Stimulated activated CD8-positive, alpha-beta memory T cell treated with anti-CD3 and anti-CD28 coated beads, Interleukin-15, amount 100 ng/mL, for 48 hours (primary cell): ENCODE measurements at regions not wholly inside any gene's neighbourhood (a gene's known extent, or its start where the extent isn't known, plus 50 kb on each side); places are given as distances from the start of the nearest gene placed in this dataset.
A peak's percentile ranks its signal among the peaks of the same experiment; 100 is the strongest.
"Not testable (repeated sequence)": the region's sequence is repeated elsewhere in the genome, so short reads cannot be mapped to it uniquely, and the experiment has no call there.

Experiments
- DNase-seq, 2 donors: peaks; one replicate each; pipeline ENCODE4 v3.0.0-alpha.2; 2020; ENCODE audit warnings: low read depth in 2 of 2

DNA sequence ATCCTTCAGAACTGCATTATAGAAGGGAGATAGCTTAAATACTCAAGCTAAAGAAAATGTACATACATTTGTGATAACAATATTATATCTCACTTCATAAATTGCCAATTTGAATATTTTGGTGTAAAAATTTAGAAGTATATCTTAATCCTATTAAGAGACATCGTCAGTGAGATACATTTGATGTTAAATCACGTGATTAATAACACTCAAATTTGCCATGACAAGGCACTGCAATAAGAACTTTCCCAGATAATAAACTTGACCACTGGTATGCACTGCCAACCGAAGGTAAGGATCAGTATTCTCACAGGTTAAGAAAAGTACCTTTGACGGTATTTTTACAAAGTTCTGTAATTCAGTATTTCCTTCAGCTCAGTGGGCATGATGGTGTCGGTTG, 764.7 kb upstream of the FRG1 start:
- DNase-seq: no peak

DNA sequence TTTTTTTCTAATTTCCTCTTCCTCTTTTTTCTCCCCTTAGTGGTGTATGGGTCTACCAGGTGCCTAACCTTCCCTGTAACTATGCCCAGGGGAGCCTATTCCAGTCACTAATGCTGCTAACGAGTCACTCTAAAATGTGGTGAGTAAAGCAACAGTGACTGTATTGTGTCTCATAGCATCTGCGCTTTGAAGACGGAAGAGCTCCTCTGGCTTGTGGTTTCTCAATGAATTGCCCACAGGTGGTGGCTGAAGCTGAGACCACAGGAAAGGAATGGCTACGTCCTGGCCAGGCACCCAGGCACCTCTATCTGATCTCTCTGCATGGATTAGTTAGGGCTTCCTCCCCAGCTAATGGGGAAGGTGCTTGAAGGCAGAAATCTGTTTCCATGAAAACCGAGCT, 763.5 kb upstream of the FRG1 start:
- DNase-seq: no peak

DNA sequence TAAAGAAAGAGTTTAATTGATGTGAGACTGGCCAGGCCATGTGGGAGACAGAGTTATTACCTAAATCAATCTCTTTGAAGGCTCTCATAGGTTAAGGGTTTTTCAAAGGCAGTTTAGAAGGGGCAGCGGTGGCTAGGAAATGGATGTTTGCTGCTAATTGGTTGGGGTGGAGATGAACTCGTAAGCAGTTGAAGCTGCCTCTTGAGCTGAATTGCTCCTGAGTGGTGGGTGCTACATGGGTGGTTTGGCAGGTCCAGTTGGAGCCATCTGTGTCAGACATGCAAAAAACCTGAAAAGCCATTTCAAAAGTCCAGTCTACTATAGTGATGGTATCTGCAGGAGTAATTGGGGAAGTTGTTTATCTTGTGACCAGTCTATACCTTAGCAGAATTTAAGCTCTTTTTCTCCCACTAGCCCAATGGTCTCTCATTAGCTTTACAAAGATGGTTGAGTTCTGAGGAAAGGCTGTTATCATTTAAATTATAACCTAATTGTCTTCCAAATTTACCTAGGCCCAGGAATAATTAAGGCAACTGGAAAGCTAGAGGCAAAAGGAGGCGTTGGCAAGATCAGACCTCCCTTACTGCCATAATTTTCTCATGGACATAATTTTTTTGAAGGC, 762.4 kb upstream of the FRG1 start:
- no peak for DNase-seq

DNA sequence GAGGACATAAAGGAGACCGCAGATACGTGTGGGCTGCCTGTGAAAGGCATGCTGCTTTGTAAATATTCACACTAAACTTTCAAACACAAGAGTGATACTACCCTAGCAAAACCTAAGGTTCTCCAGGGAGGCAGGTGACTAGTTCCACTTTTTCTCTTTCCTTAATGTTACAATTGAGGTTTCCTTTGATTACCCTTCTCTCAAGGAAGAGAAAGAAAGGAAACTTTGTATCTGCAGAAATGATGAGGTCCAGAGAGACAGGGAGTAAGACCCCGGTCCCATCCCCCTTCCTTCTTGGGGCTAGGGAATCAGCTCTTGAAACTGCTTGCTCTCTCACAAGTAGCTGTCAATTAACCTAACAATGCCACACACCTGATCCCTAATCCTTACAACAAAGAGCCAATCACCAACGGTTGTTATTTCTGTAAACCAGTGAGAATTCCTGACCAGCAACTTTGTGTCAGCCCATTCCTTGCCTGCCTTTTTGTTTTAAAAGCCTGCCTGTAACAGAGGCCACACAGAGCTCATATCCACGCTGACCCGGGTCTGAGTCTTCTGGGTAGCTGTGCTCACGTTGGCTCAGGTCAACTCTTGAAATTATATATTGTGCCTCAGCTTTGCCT, 754.8 kb upstream of the FRG1 start:
- no peak for DNase-seq

DNA sequence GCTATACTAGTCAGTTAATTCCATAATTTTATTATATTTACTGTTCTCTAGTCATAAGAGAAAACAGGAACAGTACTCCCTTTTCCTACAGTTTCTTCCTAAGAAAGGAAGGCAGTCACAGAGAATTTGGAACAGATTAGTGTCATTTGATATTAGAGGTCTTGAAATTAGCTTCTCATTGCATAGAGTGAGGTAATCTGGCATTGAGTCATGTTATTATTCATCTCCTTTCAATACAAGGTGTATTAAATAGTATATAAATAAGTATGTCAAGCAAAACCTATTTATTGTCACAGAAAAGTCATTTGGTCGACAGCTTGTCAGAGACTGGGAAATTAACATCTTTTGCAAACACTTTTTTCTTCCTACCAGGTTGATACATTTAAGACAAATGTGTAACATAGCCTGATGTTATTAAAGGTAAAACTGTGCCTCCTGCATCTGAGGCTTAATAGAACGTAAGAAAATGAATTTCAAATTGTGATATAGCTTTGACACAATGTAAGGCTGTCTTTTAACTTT, 753.1 kb upstream of the FRG1 start:
- DNase-seq: no peak

DNA sequence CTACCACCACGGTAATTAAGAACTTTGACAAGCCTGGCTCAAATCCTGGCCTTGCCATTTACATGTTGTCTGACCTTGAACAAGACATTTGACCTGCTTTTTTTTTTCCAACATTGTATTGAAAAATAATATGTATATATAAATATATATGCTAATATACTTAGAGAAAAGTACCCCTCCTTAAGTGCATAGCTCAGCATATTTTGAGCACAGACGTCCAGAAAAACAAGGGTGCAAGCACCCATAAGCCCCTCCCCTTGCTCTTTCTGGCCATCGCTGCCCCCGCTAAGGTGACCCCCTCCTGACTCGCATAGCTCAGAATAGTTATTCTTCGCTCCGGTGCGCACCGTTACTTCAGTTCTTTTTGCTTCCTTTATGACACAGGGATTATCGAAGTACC, 742.0 kb upstream of the FRG1 start:
- no peak for DNase-seq

DNA sequence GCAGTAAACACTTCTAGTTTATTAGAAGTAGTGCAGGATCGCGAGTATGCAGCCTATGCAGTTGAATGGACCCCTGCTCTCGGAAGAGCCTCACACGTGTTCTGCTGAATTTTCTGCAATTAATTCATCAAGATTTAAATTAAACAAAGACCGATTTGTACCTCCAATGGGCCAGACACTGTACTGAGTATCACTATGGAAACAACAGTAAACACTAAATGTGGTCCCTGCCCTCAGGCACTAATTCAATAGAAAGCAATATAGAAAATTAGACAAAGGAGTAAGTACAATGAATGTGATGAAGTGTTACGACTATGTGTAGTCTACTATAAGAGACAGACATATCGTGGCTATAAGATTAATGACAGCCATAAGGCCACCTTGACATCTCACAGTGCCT, 740.3 kb upstream of the FRG1 start:
- DNase-seq: no peak

DNA sequence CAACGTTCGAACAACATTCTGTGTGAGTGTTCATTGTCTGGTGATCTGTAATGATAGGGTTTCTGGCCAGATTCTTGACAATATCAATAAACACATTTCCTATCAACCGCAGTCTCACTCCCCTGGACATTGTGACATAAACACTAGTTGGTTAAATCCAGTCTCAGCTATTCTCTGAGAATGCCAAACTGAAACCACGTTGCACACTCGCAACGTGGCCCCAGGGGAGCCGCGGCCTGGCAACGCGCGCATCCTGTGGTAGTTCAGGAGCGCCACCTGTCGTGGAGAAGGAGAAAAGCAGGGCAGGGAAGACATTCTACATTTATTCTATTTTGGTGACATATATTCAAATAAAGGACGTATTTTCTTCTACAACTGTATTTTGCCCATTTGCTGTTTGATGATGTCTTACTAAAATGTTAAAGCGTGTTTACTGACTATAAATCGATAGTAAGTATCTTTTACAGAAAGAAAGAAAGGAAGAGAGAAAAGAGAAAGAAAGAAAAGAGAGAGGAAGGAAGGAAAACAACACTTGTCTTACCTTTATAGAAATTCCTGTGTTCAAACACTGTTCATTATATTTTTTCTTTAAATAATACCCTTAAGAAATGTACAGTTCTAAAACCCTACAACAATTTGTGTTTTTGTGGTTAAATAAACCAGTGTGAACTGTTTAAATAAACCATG, 738.3 kb upstream of the FRG1 start:
- DNase-seq: peak in 1 of 2 donors; percentile 3

DNA sequence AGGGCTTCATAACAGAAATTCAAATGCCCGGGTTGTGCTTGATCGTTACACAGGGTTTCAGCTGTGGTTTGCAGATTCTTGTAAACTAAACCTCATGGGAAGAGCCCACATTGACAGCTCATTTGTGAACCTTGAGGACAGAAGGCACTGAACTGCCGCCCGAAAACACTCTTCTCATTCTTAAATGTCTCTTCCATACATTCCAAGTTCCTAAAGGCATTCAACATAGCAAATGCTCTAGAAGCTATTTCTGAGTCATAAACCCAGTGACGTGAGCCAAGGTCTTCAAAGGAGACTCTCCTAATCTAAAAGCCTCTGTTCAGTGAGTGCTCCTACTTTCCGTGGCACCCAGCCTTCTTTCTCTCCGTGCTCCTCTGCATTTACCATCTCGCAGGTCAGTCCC, 737.8 kb upstream of the FRG1 start:
- DNase-seq: no peak

DNA sequence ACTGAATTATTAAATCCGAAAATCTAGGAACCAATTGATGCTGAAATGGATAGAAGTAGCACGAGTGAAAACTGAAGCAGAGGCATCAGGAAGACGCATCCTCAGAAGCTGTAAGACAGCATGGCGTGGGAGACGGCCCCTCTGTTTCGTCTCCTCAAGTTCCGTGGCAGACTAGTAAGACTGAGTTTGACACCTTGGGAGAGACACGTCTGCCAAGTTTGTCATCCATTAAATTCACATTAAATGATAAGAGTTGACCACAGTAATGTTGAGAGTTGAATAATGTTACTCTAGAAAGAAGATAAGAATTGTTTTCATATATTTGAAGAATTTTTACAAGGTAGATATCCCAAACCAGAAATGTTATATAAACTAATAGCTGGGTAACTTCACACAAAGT, 736.1 kb upstream of the FRG1 start:
- DNase-seq: no peak

DNA sequence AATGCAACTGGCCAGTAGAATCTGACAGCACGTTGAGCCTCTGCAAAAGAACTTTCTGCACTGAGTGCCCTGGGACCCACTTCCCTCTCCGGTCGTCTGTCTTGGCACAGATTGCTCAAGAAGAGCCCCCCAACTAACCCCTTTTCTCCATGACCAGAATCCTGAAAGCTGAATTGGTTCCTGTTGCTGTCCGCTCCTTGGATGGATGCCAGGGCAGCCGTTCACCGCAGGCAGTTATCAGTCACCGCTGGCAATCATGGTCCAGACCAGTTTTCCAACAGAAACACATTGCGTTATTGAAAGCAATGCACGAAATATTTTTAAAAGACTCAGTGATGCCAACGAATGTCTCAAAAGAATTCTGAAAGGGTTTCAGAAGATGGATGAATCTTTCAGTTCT, 733.7 kb upstream of the FRG1 start:
- no peak for DNase-seq

DNA sequence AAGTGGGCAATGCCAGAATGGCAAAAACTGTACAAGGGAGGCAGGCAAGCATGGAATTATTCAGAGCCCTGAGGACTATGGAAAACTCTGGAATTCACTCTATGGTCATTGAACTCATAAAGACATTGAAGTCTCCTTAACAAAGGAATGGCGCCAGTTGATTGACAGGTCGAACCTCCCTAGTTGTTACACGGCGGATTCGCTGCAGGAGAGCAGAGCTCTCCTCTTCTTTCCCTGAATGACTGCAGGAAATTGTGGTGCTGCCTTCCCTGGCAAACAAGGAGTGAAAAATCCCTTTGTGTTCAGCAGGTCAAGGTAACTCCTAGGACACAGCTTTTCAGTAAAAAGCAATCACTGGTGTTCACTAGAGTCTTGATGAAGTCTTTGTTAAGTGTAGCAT, 732.8 kb upstream of the FRG1 start:
- DNase-seq: no peak

DNA sequence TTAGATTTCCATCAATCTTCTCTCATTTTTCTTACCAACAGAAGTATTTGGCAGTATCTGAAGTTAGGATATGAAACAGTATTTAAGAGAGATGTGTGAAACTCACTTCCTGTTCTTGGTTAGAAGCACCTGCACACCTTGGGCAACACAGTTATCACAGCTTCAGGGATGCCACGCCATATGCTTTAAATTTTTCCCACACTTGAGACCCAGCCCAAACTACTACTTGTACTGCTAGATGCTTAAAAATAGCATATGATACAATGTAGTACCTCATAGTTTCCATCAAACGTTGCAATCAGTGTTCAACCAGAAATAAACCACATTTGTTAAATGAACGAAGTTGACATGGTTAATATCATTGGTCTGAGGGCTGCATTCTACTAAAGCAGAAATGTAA, 725.1 kb upstream of the FRG1 start:
- no peak for DNase-seq

DNA sequence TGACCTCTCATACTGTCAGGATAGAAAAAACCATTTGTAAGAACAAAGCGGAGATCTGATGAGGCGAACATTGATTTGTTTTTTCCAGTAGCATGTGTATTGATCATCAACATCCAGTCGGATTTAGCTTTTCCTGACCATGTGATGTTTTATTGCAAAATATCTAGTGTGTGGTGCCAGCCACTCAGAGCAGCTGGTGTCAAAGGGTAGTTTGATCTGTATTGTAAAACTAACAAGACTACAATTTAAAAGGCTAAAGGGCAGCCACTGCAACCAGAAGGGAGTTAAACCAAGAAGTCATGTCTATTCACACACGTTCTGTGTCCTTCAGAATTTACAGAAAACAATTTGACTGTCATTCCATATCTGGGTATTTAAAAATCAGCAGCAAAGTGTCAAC, 719.0 kb upstream of the FRG1 start:
- DNase-seq: no peak

DNA sequence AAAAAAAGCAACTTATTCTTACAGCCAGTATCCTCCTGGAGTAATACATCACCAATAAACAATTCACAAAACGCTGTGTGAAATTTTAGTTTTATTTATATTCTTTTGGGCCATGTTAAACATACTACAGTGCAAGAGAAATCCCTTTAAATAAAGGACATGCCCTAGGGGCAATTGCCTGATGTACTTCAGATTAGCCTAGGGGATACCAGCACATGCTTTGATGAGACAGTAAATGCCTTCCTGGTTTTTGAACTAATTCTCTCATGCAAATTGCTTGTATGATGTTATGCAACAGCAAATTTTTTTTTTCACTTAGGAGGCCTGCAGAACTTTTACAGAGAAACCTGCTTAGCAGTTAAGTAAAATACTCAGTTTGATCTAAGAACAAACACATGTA, 711.9 kb upstream of the FRG1 start:
- DNase-seq: no peak

DNA sequence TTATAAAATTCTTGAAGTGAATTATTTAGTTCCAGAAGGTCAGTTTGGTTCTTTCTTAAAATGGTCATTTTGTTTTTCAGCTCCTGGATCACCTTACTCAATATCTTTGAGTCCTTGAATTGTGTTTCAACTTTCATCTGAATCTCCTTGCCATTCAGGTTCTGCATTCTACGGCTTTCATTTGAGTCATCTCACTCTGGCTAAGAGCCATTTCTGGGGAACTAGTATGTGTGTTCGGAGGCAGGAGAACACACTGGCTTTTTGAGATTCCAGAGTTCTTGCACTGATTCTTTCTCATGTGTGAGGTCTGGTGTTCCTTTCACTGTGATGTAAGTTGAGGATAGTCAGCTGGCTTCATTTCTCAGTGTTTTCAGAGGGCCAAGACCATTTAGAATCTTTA, 708.4 kb upstream of the FRG1 start:
- DNase-seq: no peak

DNA sequence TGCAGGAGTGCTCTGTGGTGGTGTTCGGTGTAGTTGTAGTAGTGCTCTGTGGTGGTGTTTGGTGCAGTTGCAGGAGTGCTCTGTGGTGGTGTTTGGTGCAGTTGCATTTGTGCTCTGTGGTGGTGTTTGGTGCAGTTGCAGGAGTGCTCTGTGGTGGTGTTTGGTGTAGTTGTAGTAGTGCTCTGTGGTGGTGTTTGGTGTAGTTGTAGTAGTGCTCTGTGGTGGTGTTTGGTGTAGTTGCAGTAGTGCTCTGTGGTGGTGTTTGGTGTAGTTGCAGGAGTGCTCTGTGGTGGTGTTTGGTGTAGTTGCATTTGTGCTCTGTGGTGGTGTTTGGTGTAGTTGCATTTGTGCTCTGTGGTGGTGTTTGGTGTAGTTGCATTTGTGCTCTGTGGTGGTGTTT, 706.9 kb upstream of the FRG1 start:
- not testable (repeated sequence) for DNase-seq

DNA sequence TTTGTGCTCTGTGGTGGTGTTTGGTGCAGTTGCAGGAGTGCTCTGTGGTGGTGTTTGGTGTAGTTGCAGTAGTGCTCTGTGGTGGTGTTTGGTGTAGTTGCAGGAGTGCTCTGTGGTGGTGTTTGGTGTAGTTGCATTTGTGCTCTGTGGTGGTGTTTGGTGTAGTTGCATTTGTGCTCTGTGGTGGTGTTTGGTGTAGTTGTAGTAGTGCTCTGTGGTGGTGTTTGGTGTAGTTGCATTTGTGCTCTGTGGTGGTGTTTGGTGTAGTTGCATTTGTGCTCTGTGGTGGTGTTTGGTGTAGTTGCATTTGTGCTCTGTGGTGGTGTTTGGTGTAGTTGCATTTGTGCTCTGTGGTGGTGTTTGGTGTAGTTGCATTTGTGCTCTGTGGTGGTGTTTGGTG, 705.7 kb upstream of the FRG1 start:
- DNase-seq: not testable (repeated sequence)

DNA sequence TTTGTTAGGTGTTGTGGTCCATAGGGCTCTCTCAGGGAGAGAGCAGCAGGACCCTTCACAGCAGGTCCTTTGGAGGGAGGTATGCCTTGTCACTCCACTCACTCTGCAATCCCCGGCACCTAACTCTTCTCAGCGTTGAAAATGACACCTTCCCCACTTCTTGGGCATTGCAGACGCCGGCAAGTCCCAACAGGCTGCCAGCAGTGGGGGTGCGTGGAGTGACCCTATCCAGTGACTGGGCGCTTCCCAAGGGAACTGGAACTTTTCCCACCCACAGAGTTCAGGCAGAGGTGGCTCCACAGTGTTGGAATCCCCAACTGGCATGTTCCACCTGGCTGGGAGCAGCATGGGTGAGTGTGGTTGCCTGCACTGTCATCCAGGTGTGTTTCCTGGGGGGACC, 705.1 kb upstream of the FRG1 start:
- no peak for DNase-seq

DNA sequence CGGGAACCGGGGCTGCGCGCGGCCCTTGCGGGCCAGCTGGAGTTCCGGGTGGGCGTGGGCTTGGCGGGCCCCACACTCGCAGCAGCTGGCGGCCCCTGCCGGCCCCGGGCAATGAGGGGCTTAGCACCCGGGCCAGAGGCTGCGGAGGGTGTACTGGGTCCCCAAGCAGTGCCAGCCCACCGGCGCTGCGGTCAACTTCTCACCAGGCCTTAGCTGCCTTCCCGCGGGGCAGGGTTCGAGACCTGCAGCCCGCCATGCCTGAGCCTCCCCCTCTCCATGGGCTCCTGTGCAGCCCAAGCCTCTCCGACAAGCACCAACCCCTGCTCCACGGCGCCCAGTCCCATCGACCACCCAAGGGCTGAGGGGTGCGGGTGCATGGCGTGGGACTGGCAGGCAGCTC, 704.4 kb upstream of the FRG1 start:
- not testable (repeated sequence) for DNase-seq

DNA sequence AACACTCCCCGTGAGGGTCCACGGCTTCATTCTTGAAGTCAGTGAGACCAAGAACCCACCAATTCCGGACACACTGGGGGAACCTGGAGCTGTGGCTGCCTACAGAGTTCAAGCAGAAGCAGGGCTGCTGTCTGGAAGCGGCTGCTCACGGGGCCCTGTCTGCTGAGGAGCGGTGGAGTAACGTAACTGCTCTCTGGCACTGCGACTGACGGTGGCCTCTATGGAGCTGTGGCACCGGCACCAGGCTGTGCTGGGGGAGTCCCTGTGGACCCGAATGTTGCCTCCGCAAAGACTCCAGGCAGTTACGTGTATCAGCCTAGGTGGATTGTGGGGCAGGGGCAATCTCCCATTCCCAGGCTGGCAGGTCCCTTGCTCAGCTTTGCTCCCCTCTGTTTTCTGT, 703.3 kb upstream of the FRG1 start:
- DNase-seq: no peak

DNA sequence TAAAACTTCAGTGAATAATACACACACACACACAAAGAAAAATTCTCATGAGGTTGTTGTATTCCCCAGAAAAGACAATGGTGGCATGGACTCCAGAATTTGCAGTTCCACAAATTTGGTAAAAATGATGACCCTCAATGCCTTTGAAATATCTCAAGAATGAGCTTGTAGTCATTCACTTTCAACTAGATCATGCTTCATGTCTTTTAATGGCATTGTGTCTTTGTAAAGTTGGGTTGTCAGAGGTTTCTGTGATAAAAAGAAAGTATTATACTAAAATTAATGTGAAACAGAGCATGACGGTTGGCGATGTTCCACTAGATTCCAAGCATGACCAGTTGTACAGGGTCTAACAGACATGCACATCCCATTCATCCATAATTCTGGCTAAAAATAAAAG, 685.0 kb upstream of the FRG1 start:
- DNase-seq: no peak

DNA sequence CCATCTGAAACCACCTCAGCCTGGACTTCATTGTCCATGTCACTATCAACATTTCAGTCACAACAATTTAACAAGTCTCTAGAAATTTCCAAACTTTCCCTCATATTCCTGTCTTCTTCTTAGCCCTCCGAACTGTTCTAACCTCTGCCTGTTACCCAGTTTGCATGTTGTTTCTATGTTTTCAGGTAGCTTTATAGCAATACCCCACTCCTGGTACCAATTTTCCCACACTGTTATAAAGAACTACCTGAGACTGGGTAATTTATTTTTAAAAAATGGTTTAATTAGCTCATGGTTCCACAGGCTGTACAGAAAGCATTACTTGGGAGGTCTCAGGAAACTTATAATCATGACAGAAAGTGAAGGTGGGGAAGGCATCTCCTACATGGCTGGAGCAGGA, 679.2 kb upstream of the FRG1 start:
- no peak for DNase-seq
